T-helper 2 cell treated with Interferon-gamma antibody and Interleukin-4, amounts not matched to agents 100 ng/mL and 5 ng/mL, for 36 hours (primary cell): ENCODE measurements at regions not wholly inside any gene's neighbourhood (a gene's known extent, or its start where the extent isn't known, plus 50 kb on each side); places are given as distances from the start of the nearest gene placed in this dataset.

Source experiments
- intact Hi-C: fragments of 100-400 bp; cut with micrococcal nuclease; formaldehyde crosslinking; loops from one replicate; pipeline ENCODE4 v1.15.1; 2023

DNA sequence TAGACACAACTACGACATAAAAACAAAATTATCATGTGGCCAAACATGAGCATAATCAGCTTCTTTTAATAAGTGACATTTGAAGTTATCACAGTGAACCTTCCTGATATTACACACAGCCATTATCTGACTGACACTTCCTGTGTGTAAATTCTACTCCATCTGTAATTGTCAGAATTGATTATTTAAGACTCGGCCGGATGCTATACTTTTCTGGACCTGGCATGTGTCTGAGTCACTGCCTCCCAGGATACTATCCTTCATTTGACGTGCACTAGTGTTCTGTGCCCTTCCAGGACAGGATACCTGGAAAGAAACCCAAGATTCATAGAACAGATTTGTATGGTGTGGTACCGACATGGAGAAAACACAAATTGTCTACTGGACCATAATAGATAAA lies 242.0 kb downstream of the HS3ST3A1 start:
- intact Hi-C loops, result no loop called here

DNA sequence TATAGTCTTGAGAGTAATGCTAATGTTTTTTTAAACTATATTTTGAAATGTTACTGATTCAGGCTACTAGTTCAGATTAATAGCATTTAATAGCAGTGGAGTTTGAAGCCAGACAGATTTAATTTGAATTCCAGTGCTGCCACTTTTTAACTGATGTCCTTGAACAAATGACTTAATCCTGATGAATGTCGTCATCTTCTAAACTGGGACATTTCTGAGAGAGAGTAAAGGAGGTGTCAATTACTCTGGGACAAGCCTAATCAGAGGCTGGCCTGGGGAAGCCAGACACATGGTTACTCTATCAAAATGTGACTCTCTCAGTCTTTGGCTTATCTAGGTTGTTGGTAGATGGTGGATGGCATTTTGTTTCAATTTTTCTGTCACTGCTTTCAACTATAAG lies 246.7 kb downstream of the HS3ST3A1 start:
- intact Hi-C loops, result no loop called here

DNA sequence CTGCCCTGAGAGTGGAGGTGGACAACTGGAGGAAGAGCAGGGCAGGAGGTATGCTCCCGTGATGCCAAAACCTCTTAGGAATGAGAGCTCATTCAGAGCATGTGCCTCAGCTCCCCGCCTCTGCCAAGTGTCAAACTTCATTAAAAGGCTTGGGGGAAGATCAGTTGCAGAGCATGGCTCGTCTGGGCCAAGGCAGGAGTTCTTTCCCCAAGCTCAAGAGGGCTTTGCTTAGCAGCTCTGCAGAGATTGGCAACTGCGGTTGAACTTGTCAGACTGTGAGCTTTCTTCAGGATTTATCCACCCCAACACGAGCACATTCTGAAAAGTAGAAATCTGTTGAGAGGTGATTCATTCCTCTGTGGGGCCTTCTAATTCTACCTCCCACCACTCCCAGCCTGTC lies 248.1 kb downstream of the HS3ST3A1 start:
- intact Hi-C loops, result no loop called here

GRCh38 chr17:13352747-13353415 lies 248.8 kb downstream of the HS3ST3A1 start:
- intact Hi-C loops, result no loop called here

- intact Hi-C loops, result no loop called here
These were observed 250.7 kb downstream of the HS3ST3A1 start for GRCh38 chr17:13351046-13351445.

GRCh38 chr17:13350466-13350865 lies 251.3 kb downstream of the HS3ST3A1 start:
- intact Hi-C loops, result no loop called here

GRCh38 chr17:13346996-13347762 lies 254.6 kb downstream of the HS3ST3A1 start:
- intact Hi-C loops, result no loop called here

DNA sequence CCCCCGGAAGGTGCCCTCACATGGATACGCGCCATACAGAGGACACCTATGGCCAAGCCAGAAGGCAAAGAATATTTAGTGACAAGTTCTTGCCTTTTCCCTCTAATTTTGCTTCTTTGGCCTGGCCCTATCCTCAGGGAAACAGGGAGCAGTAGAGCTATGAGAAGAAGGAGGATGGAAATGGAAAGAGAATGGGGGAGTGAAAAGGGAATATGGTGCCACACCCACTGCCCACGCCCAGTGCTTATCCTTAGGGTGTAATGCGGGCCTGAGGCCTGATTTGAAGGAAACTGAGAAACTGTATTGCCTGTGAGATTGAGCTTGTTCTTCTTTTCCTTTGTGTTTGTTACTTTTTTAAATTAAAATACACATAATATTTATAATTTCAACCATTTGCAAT lies 255.1 kb downstream of the HS3ST3A1 start:
- intact Hi-C loops, result no loop called here

- intact Hi-C loops, result no loop called here
These were observed 255.6 kb downstream of the HS3ST3A1 start for GRCh38 chr17:13346081-13346533.

DNA sequence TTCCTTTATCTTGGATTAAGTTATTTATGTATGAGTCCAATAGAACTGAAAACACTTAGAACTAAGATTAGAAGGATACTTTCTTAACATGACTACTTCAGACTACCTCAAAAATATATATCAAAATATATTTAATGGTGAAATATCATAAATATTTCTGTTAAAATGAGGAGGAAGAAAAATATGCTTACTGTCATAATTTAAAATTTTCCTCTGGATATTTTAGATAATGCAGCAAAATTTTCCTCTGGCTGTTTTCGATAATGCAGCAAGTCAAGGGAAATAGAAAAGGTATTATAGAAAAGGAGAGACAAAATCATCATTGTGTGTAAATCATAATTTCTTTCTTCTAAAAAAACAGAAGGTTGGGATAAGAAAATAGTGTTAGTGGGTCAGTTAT lies 263.3 kb downstream of the HS3ST3A1 start:
- intact Hi-C loops, result loop anchor here (5.0 kb wide), 2 partner anchors 259 to 1589 kb away; no protein-coding TSS in a partner anchor

DNA sequence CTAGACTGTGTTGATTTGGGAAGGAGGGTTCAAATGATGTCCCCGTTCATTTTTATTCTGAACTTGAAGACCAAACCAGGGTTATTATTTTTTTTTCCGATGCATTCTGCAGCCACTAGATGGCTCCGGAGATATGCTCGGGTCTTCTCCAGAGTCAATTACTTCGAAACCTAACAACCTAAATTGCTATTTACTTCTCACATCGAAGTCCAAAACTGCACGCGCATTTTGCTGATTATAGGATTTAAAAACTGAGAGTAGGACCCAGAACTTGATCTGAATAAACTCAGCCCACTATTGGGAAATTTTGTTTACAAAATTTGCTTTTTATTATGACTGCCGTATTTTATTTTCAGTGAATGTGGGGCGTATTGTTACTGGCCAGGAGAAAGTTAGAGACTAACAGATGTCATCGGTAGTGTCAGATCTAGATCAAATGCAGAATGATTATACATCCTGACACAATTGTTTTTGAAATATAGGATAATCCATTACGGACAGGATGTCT lies 263.8 kb downstream of the HS3ST3A1 start:
- intact Hi-C loops, result loop anchor here (5.0 kb wide), 2 partner anchors 259 to 1589 kb away; no protein-coding TSS in a partner anchor

- intact Hi-C loops, result loop anchor here (5.0 kb wide), 2 partner anchors 260 to 1590 kb away; no protein-coding TSS in a partner anchor
These were observed 264.6 kb downstream of the HS3ST3A1 start for GRCh38 chr17:13337151-13337550.

DNA sequence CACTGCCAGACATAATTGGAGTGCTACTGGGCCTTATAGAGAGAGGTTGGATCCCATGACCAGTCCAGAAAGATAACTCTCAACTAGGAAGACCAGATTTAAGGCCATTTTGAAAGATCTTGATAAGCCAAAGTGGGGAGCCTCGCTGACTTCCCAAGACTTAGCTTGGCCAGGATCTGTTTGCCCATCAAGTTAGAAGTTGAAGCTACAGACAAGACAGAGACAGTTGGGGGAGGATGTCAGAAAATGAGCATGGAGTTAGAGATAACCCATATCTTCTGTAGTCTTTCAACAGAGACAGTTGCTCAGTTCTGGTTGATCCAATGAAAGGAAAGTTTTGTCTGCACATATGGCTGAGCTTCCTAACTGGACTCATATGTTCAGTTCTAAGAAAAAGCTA lies 267.4 kb downstream of the HS3ST3A1 start:
- intact Hi-C loops, result no loop called here

- intact Hi-C loops, result no loop called here
These were observed 268.1 kb downstream of the HS3ST3A1 start for GRCh38 chr17:13333661-13334060.

DNA sequence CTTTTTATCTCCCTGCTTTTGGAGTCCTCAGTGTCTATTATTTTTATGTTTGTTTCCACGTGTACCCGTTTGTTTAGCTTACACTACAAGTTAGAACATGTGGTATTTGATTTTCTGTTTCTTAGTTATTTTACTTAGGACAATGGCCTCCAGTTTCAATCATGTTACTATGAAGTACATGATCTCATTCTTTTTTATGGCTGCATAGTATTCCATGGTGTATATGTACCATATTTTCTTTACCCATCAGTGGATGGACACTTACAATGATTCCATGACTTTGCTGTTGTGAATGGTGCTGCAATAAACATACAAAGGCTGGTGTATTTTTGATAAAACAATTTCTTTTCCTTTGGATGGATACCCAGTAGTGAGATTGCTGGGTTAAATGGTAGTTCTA lies 269.5 kb downstream of the HS3ST3A1 start:
- intact Hi-C loops, result no loop called here

DNA sequence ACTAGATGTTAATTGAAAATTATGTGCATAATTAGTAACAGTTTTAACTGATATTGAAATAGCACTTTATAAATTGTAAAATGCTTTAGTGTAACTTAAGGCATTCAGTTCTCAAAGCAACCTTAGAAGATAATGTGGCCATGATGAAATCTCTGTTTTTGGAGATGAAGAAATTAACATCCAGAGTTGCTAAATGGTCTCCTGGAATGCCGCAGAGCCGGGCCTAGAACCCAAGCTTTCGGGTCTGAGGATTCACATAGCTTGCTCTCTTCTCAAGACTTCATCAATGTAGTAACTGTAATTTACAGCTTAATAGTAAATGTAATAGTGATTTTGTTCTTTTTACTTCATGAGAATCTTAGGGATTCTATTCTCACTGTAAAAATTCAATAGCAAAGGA lies 272.3 kb downstream of the HS3ST3A1 start:
- intact Hi-C loops, result no loop called here

- intact Hi-C loops, result no loop called here
These were observed 277.7 kb downstream of the HS3ST3A1 start for GRCh38 chr17:13323990-13324389.

DNA sequence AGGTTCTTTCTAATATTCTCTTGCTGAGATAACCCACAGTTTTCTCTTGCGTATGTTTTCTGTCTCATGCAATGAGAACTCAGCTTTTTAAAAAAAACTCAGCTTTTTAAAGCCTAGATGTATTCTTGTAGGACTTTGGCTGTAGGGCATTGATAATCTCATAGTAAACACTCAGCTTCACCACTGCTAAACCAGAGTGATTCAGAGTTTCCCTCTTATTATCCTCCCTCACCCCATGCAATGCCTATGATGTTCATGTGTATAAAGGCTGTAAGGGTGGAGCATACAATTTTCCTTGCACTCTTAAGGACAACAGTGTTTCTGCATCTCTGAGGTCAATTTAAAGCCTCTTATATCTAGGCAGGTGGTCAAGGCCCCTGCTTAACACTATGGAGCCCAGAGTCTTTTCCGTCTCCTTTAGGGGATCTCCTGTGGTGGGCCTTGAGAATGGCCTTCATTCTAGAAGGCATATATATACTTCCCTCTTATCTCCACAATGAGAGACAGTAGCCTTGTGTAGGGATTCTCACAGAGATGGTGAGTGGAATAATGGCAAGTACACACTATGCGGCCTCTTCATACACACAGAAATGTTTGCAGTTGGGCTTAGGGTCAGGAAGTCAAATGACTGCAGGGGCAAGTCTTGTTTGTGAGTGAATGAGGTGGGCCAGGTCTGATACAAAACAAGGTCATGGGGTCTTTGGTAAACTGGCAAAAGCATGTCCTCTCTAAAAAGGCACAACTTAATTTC lies 279.6 kb downstream of the HS3ST3A1 start:
- intact Hi-C loops, result no loop called here

- intact Hi-C loops, result no loop called here
These were observed 281.5 kb downstream of the HS3ST3A1 start for GRCh38 chr17:13320046-13320785.

GRCh38 chr17:13316657-13317056 lies 285.1 kb downstream of the HS3ST3A1 start:
- intact Hi-C loops, result no loop called here

DNA sequence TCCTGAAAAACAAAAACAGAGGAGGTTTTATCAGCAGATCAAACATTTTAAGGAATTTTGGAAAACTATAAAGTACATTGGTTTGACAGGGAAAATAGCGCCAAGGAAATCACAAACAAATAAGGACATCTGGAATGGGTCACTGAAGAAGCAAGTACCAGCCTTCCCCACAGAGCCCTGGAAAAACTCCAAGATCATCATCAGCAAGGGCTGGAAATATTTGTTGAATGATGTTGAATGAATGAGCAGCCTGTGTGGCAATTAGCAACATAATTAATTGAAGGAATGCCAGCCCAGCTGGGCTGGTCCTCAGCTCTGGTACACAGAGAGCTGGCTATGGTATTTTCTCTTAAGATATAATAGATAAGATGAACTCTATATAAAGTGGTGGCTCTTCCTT lies 290.4 kb downstream of the HS3ST3A1 start:
- intact Hi-C loops, result no loop called here
